Prostate gland (tissue), 2 donors: ENCODE measurements at regions not wholly inside any gene's neighbourhood (a gene's known extent, or its start where the extent isn't known, plus 50 kb on each side); places are given as distances from the start of the nearest gene placed in this dataset.

Experiments
- POLR2A ChIP-seq: fragments of 450-650 bp; IDR thresholded peaks from one replicate; pipeline ENCODE4 v1.6.1; 2016; ENCODE audit warnings: antibody characterized with exemption, mild to moderate bottlenecking
- TF ChIP-seq, protein P1 (sequence below), 4 experiments: fragments of 200-600 bp in 2 of 4; fragments of 450-650 bp in 2 of 4; sonication (generic) in 2 of 4; IDR thresholded peaks; 1 replicate in 3 of 4; 2 replicates in 1 of 4; pipeline ENCODE4 v1.5.1; 2016 to 2019; ENCODE audit warnings: antibody characterized with exemption in 4 of 4, mild to moderate bottlenecking in 2 of 4, moderate library complexity in 2 of 4

- TF ChIP-seq POLR2A: no peak
- TF ChIP-seq, protein P1, sequence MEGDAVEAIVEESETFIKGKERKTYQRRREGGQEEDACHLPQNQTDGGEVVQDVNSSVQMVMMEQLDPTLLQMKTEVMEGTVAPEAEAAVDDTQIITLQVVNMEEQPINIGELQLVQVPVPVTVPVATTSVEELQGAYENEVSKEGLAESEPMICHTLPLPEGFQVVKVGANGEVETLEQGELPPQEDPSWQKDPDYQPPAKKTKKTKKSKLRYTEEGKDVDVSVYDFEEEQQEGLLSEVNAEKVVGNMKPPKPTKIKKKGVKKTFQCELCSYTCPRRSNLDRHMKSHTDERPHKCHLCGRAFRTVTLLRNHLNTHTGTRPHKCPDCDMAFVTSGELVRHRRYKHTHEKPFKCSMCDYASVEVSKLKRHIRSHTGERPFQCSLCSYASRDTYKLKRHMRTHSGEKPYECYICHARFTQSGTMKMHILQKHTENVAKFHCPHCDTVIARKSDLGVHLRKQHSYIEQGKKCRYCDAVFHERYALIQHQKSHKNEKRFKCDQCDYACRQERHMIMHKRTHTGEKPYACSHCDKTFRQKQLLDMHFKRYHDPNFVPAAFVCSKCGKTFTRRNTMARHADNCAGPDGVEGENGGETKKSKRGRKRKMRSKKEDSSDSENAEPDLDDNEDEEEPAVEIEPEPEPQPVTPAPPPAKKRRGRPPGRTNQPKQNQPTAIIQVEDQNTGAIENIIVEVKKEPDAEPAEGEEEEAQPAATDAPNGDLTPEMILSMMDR (IDR thresholded peaks at IDR 0.05): no peak
These were observed 95.7 kb upstream of the DLX2 start for GRCh38 chr2:172198361-172198760.
